ENCODE measurements at regions not wholly inside any gene's neighbourhood (a gene's known extent, or its start where the extent isn't known, plus 50 kb on each side); places are given as distances from the start of the nearest gene placed in this dataset.
"Not testable (repeated sequence)": the region's sequence is repeated elsewhere in the genome, so short reads cannot be mapped to it uniquely, and the experiment has no call there.

DNA sequence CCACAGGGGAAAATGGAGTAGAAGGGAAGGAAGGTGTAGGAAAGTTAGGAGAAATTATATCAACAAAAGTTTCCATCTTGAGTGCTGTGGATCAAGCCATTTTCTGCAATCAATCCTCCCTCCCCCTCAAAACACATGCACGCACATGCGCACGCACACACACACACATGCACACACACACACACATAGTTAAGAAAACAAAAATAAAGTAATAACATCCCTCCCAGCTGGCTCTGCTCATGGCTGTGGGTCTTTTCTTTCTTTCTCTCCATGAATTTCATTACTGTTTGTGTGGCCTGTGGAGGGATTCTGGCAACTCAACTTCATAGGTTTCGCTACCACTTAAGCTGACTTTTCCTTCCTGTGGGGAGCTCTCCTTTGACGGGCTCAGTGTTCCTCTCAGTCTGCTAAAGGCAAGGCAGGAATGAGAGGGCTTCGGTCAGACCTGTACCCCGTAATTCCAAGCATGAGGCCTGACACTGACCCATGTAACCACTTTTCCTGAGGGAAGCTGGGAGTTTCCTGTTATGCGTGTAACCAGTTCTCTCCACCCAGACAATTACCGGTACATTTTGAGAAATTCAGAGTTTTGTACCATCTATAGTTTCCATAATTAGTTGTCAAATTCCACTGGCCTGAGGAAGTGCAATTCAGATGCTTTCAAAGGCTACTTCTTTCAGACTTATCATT lies 79.8 kb downstream of the ZNF92 start:
- no peak overlapping the region for H3K9ac ChIP-seq (ENCODE audit: low read length)
- H3K4me3 ChIP-seq (ENCODE audit: control extremely low read depth in 1 of 5, extremely low read depth in 1 of 5, insufficient read depth in 1 of 5, low read depth in 2 of 5, low read length in 4 of 5): no peak overlapping the region
- Mint-ChIP-seq H3K9me3 (ENCODE audit: insufficient read depth) (no peaks in the 10 kb centered on the region), H3K27me3 (peaks cover 19% of the 10 kb centered on the region), H3K4me3 (no peak overlapping the region), H3K4me1 (peaks cover 41% of the 10 kb centered on the region), H3K27ac (no peak overlapping the region)
- no peaks in the 10 kb centered on the region for H3K79me2 ChIP-seq (ENCODE audit: control insufficient read depth, insufficient read depth, low read length)
- WGBS (ENCODE audit: insufficient coverage): 33% methylated on average over 1 of the region's 9 CpGs
- ChIA-PET CTCF (no interaction called here), POLR2A (no interaction called here)
- TF ChIP-seq, protein P1, sequence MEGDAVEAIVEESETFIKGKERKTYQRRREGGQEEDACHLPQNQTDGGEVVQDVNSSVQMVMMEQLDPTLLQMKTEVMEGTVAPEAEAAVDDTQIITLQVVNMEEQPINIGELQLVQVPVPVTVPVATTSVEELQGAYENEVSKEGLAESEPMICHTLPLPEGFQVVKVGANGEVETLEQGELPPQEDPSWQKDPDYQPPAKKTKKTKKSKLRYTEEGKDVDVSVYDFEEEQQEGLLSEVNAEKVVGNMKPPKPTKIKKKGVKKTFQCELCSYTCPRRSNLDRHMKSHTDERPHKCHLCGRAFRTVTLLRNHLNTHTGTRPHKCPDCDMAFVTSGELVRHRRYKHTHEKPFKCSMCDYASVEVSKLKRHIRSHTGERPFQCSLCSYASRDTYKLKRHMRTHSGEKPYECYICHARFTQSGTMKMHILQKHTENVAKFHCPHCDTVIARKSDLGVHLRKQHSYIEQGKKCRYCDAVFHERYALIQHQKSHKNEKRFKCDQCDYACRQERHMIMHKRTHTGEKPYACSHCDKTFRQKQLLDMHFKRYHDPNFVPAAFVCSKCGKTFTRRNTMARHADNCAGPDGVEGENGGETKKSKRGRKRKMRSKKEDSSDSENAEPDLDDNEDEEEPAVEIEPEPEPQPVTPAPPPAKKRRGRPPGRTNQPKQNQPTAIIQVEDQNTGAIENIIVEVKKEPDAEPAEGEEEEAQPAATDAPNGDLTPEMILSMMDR (IDR thresholded peaks at IDR 0.05): no peak
- TF ChIP-seq EZH2 (IDR thresholded peaks at IDR 0.05; ENCODE audit: borderline replicate concordance, insufficient read depth, low read depth, low read length, poor library complexity, severe bottlenecking): no peak
- H3K27me3 ChIP-seq (replicated peaks in 1 of 4; ENCODE audit: control extremely low read depth in 1 of 4, control insufficient read depth in 3 of 4, insufficient read depth in 4 of 4, low read length in 3 of 4): no peaks in the 10 kb centered on the region
- no peak overlapping the region for H3K4me2 ChIP-seq (replicated peaks; ENCODE audit: low read depth, low read length, poor library complexity, severe bottlenecking)
- peaks cover 0 to 18% of the 10 kb centered on the region in 2 donors for H3K4me1 ChIP-seq (ENCODE audit: control insufficient read depth in 2 of 2, insufficient read depth in 2 of 2, low read length in 2 of 2)
- ATAC-seq (ENCODE audit: low read depth): no peak
- no peaks in the 10 kb centered on the region for H3K36me3 ChIP-seq (replicated peaks in 1 of 2; ENCODE audit: control extremely low read depth in 1 of 2, control insufficient read depth in 1 of 2, extremely low read depth in 1 of 2, insufficient read depth in 2 of 2, low read length in 1 of 2)
- H3K9me3 ChIP-seq (ENCODE audit: control extremely low read depth in 1 of 3, control insufficient read depth in 2 of 3, insufficient read depth in 1 of 3, low read length in 2 of 3): no peaks in the 10 kb centered on the region
- no peak overlapping the region for H2AFZ ChIP-seq (ENCODE audit: insufficient read depth, low read depth, low read length, poor library complexity, severe bottlenecking)
- H4K20me1 ChIP-seq (ENCODE audit: control insufficient read depth, insufficient read depth, low read length, poor library complexity, severe bottlenecking): no peaks in the 10 kb centered on the region
- DNase-seq: no peak
- intact Hi-C loops (cut with micrococcal nuclease): no loop called here
- H3K27ac ChIP-seq (ENCODE audit: low read length in 2 of 2): no peak overlapping the region

DNA sequence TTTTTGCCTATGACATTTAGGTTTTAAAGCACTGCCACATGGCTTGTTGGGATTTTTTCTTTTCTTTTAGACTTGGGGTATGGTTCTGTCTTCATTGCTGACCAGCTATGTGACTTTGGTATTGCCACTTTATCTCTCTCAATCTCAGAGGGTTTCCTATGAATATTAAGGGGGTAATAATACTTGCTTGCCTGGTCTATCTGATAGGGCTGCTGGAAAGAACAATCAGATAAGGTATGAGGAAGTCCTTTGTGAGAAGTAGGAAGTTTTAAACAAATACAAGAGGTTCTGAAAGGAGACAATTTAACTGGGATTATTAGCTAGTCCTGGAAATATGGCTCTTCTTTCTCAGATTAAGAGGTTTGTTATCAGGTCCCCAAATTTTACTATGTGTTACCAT lies 80.8 kb downstream of the ZNF92 start:
- Mint-ChIP-seq H3K4me3 (no peak overlapping the region), H3K4me1 (peaks cover 37% of the 10 kb centered on the region), H3K9me3 (ENCODE audit: insufficient read depth) (no peaks in the 10 kb centered on the region), H3K27ac (no peak overlapping the region), H3K27me3 (peaks cover 19% of the 10 kb centered on the region)
- POLR2A ChIA-PET: no interaction called here
- DNase-seq (no peak), ATAC-seq (ENCODE audit: low read depth) (no peak)
- no peak overlapping the region for H3K4me3 ChIP-seq (ENCODE audit: control extremely low read depth in 1 of 5, extremely low read depth in 1 of 5, insufficient read depth in 1 of 5, low read depth in 2 of 5, low read length in 4 of 5)
- no peaks in the 10 kb centered on the region for H3K9me3 ChIP-seq (ENCODE audit: control extremely low read depth in 1 of 3, control insufficient read depth in 2 of 3, insufficient read depth in 1 of 3, low read length in 2 of 3)
- TF ChIP-seq EZH2 (IDR thresholded peaks at IDR 0.05; ENCODE audit: borderline replicate concordance, insufficient read depth, low read depth, low read length, poor library complexity, severe bottlenecking): no peak
- TF ChIP-seq, protein P1 (IDR thresholded peaks at IDR 0.05): no peak
- no peaks in the 10 kb centered on the region for H3K36me3 ChIP-seq (replicated peaks in 1 of 2; ENCODE audit: control extremely low read depth in 1 of 2, control insufficient read depth in 1 of 2, extremely low read depth in 1 of 2, insufficient read depth in 2 of 2, low read length in 1 of 2)
- no peak overlapping the region for H3K9ac ChIP-seq (ENCODE audit: low read length)
- H3K27ac ChIP-seq (ENCODE audit: low read length in 2 of 2): no peak overlapping the region
- no peak overlapping the region for H2AFZ ChIP-seq (ENCODE audit: insufficient read depth, low read depth, low read length, poor library complexity, severe bottlenecking)
- no peaks in the 10 kb centered on the region for H3K27me3 ChIP-seq (replicated peaks in 1 of 4; ENCODE audit: control extremely low read depth in 1 of 4, control insufficient read depth in 3 of 4, insufficient read depth in 4 of 4, low read length in 3 of 4)
- H4K20me1 ChIP-seq (ENCODE audit: control insufficient read depth, insufficient read depth, low read length, poor library complexity, severe bottlenecking): no peaks in the 10 kb centered on the region
- H3K4me2 ChIP-seq (replicated peaks; ENCODE audit: low read depth, low read length, poor library complexity, severe bottlenecking): no peak overlapping the region
- H3K4me1 ChIP-seq (ENCODE audit: control insufficient read depth in 2 of 2, insufficient read depth in 2 of 2, low read length in 2 of 2): peaks cover 0 to 18% of the 10 kb centered on the region in 2 donors
- intact Hi-C loops (cut with micrococcal nuclease): no loop called here
- H3K79me2 ChIP-seq (ENCODE audit: control insufficient read depth, insufficient read depth, low read length): no peaks in the 10 kb centered on the region
- CTCF ChIA-PET: no interaction called here

DNA sequence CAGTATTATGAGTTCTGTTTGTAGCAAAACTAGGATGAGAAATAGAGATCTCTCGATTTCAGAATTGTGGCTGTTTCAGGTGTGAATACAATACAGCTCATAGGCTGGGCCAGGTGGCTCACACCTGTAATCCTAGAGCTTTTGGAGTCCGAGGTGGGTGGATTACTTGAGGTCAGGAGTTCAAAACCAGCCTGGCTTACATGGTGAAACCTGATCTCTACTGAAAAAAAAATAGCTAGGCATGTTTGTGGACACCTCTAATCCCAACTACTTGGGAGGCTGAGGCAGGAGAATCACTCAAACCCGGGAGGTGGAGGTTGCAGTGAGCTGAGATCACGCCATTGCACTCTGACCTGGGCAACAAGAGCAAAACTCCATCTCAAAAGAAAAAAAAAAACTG lies 81.4 kb downstream of the ZNF92 start:
- Mint-ChIP-seq H3K4me1 (peaks cover 33% of the 10 kb centered on the region), H3K27me3 (peaks cover 19% of the 10 kb centered on the region)
- H3K4me3 ChIP-seq (ENCODE audit: control extremely low read depth in 1 of 5, extremely low read depth in 1 of 5, insufficient read depth in 1 of 5, low read depth in 2 of 5, low read length in 4 of 5); H3K27ac Mint-ChIP-seq; ATAC-seq (ENCODE audit: low read depth); H3K36me3 ChIP-seq (replicated peaks in 1 of 2; ENCODE audit: control extremely low read depth in 1 of 2, control insufficient read depth in 1 of 2, extremely low read depth in 1 of 2, insufficient read depth in 2 of 2, low read length in 1 of 2); H4K20me1 ChIP-seq (ENCODE audit: control insufficient read depth, insufficient read depth, low read length, poor library complexity, severe bottlenecking); H3K9ac ChIP-seq (ENCODE audit: low read length); H3K27me3 ChIP-seq (replicated peaks in 1 of 4; ENCODE audit: control extremely low read depth in 1 of 4, control insufficient read depth in 3 of 4, insufficient read depth in 4 of 4, low read length in 3 of 4); H3K4me2 ChIP-seq (replicated peaks; ENCODE audit: low read depth, low read length, poor library complexity, severe bottlenecking); H3K9me3 ChIP-seq (ENCODE audit: control extremely low read depth in 1 of 3, control insufficient read depth in 2 of 3, insufficient read depth in 1 of 3, low read length in 2 of 3); H3K4me3 Mint-ChIP-seq; DNase-seq; H3K27ac ChIP-seq (ENCODE audit: low read length in 2 of 2); H2AFZ ChIP-seq (ENCODE audit: insufficient read depth, low read depth, low read length, poor library complexity, severe bottlenecking); POLR2A ChIA-PET; H3K79me2 ChIP-seq (ENCODE audit: control insufficient read depth, insufficient read depth, low read length); intact Hi-C loops (cut with micrococcal nuclease); CTCF ChIA-PET; H3K9me3 Mint-ChIP-seq (ENCODE audit: insufficient read depth): not testable (repeated sequence)
- 74% methylated on average over 2 of the region's 4 CpGs for WGBS (ENCODE audit: insufficient coverage)
- H3K4me1 ChIP-seq (ENCODE audit: control insufficient read depth in 2 of 2, insufficient read depth in 2 of 2, low read length in 2 of 2): peaks cover 0 to 16% of the 10 kb centered on the region in 2 donors

Measured in B cell (primary cell).